ENCODE measurements at regions not wholly inside any gene's neighbourhood (a gene's known extent, or its start where the extent isn't known, plus 50 kb on each side); places are given as distances from the start of the nearest gene placed in this dataset.
"Not testable (repeated sequence)": the region's sequence is repeated elsewhere in the genome, so short reads cannot be mapped to it uniquely, and the experiment has no call there.

DNA sequence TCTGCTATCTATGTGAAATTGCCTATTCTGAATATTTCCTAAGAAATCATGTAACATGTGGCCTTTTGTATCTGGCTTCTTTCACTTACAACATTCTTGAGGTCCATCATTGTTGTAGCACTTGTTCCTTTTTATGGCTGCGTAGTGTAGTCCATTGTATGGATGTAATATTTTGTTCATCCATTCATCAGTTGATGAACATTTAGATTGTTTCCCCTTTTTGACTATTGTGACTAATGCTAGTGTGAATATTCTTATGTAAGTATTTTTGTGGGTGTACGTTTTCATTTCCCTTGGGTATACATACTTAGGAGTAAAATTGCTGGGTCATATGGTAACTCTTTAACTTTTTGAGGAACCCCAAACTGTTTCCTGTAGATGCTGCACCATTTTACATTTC, 134.6 kb downstream of the FOXD4L6 start:
- DNase-seq (ENCODE audit: extremely low spot score); intact Hi-C loops (cut with DNase I); H3K9me3 ChIP-seq; H3K27me3 ChIP-seq; H3K27ac ChIP-seq (replicated peaks in 1 of 4): not testable (repeated sequence)
- WGBS: 66% methylated on average over 2 of the region's 2 CpGs
- Histone ChIP-seq H3K4me3 (peak overlapping the region in 1 of 4 donors; percentile 91), H3K36me3 (peaks cover 0 to 25% (median 3%) of the 10 kb centered on the region in 4 donors), H3K4me1 (peaks cover 18 to 60% (median 54%) of the 10 kb centered on the region in 4 donors)

DNA sequence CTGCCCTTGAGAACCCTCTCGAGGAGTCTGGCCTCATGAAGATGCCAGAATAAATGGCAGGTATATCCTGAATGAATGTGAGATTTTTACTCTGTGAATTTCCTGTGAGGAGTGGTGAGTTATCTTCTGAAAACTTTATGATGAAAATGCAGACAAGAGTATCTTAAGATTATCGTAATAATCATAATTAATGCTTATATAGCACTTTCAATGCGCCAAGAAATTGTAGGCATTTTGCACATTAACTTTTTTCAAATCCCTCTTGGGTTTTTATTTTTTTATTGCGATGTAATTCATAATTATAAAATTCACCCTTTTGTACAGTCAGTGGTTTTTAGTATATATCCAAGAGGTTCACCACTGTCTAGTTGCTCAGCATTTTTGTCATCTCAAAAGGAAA, 135.1 kb downstream of the FOXD4L6 start:
- H3K9me3 ChIP-seq: not testable (repeated sequence)

DNA sequence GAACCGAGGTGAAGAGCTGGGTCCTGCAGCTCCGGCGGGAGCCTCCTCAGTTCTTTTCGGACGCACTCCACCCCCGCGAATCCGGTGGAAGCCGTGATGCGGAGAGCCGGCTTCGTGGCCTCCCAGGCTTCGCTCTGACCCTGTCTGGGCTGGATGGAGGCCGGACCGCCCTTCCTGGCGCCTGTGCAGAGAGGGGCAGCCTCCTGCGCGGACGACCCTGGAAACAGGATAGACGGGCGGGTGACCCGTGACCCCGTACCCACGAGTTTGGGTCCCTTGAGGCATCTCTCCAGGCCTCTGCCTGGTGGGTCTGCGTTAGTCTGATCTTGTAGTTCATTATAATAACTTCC, 136.0 kb downstream of the FOXD4L6 start:
- peak; percentile 93 for DNase-seq (ENCODE audit: extremely low spot score)
- Histone ChIP-seq H3K27ac (replicated peaks in 1 of 4) (peak overlapping the region; percentile 93 to 98 (median 96)), H3K4me3 (peak overlapping the region; percentile 68 to 94 (median 92)), H3K36me3 (peaks cover 0 to 25% (median 2%) of the 10 kb centered on the region in 4 donors), H3K4me1 (peaks cover 18 to 56% (median 48%) of the 10 kb centered on the region in 4 donors)
- WGBS: 18% methylated on average over 25 of the region's 25 CpGs
- H3K9me3 ChIP-seq; intact Hi-C loops (cut with DNase I); H3K27me3 ChIP-seq: not testable (repeated sequence)

More for the DNA sequence above, 135.1 kb downstream of the FOXD4L6 start:
- H3K36me3 ChIP-seq: peaks cover 0 to 24% (median 3%) of the 10 kb centered on the region in 4 donors
- H3K4me1 ChIP-seq: peaks cover 18 to 60% (median 54%) of the 10 kb centered on the region in 4 donors
- H3K27me3 ChIP-seq; intact Hi-C loops (cut with DNase I); DNase-seq (ENCODE audit: extremely low spot score); H3K27ac ChIP-seq (replicated peaks in 1 of 4): not testable (repeated sequence)
- H3K4me3 ChIP-seq: peak overlapping the region; percentile 68 to 94 (median 92)
- WGBS: 80% methylated on average over 4 of the region's 4 CpGs

DNA sequence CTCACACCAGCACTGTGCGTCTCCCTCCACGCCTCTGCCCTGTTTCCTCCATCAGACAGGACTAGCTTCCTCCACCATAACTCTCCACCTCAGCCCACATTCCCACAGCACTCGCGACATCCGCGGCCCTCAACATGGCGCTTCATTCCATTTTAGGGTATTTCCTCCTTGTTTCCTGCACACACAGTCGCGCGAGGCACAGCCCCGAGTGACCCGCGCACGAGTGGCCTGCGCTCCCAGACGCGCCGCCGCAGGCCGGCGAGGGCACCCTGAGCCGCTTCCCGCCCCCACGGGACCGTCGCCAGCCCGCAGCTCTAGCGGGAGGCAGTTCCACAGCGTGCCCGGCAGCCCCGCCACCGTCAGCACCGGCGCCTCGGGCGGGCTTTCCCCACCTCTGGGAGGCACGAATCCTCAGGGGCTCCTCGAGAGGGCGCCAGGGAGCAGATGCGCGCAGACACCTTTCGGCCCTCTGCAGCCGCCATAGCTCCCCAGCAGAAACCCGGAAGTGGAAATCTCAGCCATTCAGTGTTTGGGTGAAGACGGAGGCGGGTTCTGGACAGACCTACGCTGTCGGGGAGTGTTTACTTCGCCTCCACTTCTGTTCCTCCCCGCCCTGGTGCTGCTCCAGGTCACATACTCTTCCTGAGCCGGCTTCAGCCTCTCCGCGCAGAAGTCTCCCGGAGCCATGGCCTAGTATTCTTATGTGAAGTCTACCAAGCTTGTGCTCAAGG, 136.6 kb downstream of the FOXD4L6 start:
- peaks cover 17 to 52% (median 44%) of the 10 kb centered on the region in 4 donors for H3K4me1 ChIP-seq
- DNase-seq (ENCODE audit: extremely low spot score): peak; percentile 99
- TF ChIP-seq, protein P1, sequence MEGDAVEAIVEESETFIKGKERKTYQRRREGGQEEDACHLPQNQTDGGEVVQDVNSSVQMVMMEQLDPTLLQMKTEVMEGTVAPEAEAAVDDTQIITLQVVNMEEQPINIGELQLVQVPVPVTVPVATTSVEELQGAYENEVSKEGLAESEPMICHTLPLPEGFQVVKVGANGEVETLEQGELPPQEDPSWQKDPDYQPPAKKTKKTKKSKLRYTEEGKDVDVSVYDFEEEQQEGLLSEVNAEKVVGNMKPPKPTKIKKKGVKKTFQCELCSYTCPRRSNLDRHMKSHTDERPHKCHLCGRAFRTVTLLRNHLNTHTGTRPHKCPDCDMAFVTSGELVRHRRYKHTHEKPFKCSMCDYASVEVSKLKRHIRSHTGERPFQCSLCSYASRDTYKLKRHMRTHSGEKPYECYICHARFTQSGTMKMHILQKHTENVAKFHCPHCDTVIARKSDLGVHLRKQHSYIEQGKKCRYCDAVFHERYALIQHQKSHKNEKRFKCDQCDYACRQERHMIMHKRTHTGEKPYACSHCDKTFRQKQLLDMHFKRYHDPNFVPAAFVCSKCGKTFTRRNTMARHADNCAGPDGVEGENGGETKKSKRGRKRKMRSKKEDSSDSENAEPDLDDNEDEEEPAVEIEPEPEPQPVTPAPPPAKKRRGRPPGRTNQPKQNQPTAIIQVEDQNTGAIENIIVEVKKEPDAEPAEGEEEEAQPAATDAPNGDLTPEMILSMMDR (IDR thresholded peaks at IDR 0.05): peak; percentile 75 to 98 (median 87)
- TF ChIP-seq POLR2A (IDR thresholded peaks at IDR 0.05; ENCODE audit: low read depth) (peak; percentile 4), POLR2AphosphoS5 (IDR thresholded peaks at IDR 0.05) (peak; percentile 83 to 85)
- H3K27ac ChIP-seq (replicated peaks in 1 of 4): peak overlapping the region; percentile 93 to 98 (median 96)
- H3K9me3 ChIP-seq; H3K27me3 ChIP-seq; intact Hi-C loops (cut with DNase I): not testable (repeated sequence)
- H3K4me3 ChIP-seq: peak overlapping the region; percentile 68 to 94 (median 92)
- 11% methylated on average over 48 of the region's 54 CpGs for WGBS
- H3K36me3 ChIP-seq: peaks cover 0 to 21% (median 2%) of the 10 kb centered on the region in 4 donors

DNA sequence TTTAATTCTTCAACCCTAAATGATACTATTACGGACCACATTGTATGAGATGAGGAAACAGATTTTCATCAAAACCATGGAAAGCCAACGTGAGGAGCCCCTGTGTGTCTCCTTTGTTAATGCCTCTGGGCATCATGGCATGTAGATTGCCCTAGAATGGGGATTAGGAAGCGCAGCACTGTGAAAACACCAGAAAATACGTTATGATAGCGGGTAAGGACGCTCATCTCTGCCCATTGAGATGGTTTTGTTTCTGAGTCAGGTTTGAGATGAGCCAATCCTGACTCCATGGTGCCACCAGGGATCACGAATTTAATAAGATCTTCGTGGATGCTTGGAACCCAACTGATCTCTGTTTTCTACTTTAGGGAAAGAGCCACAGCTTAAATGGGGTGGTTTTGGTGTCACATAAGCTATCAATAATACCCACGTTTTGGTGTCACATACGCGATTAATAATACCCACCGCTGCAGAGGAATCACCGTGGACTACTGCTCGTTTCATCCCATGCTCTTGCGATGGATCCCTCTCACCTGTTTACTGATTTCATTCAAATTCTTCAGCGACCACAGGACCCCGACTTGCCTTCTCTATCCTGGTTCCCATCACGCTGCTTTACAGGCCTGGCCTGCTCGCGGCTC, 137.3 kb downstream of the FOXD4L6 start:
- Histone ChIP-seq H3K27ac (replicated peaks in 1 of 4) (peak overlapping the region; percentile 93 to 98 (median 96)), H3K4me3 (peak overlapping the region; percentile 68 to 94 (median 92)), H3K4me1 (peaks cover 15 to 47% (median 40%) of the 10 kb centered on the region in 4 donors), H3K36me3 (peaks cover 0 to 17% (median 2%) of the 10 kb centered on the region in 4 donors)
- intact Hi-C loops (cut with DNase I); DNase-seq (ENCODE audit: extremely low spot score); H3K27me3 ChIP-seq; H3K9me3 ChIP-seq: not testable (repeated sequence)
- WGBS: 54% methylated on average over 20 of the region's 20 CpGs

DNA sequence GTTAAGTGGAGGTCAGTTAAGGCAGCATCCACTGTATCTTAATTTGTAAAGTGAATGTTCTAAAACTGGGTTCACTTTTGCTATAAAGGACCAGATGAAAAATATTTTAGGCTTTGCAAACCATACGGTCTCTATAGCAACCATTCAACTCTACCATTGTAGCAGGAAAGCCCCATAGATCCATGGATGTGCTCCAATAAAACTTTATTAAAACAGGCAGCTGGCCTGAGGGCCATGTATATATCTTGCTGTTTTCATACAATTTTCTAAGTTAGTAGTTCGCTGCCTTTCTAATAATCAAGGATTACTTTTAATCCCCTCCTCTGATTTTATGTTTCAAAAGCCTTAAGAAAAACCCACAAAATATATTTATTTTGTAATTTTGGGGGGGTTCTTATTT, 142.1 kb downstream of the FOXD4L6 start:
- WGBS: 89% methylated on average over 2 of the region's 2 CpGs
- H3K27ac ChIP-seq (replicated peaks in 1 of 4); H3K27me3 ChIP-seq; H3K9me3 ChIP-seq; intact Hi-C loops (cut with DNase I); DNase-seq (ENCODE audit: extremely low spot score); H3K4me3 ChIP-seq: not testable (repeated sequence)
- Histone ChIP-seq H3K4me1 (peaks cover 7 to 13% (median 9%) of the 10 kb centered on the region in 4 donors), H3K36me3 (peaks cover 0 to 10% (median 0%) of the 10 kb centered on the region in 4 donors)

DNA sequence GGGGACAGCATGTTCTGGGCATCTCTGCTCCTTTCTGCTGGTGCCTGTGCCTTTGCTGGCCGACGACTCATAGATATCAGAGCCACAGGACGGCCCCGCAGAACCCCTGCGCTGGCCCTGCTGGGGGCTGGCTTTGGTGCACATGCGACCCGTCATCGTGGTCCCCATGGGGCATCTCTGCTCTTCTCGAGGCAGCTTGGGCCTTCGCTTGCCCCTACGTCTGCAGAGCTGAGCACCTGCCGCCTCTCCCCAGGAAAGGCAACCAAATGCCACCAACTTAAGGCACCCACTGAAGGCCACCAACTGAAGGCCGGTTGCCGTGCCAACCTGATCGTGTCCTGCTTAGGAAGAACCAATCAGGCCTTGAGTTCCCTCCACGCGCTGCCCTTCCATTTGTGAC, 153.1 kb downstream of the FOXD4L6 start:
- intact Hi-C loops (cut with DNase I); H3K4me3 ChIP-seq; DNase-seq (ENCODE audit: extremely low spot score); H3K36me3 ChIP-seq; H3K9me3 ChIP-seq; H3K4me1 ChIP-seq; H3K27ac ChIP-seq (replicated peaks in 1 of 4); H3K27me3 ChIP-seq: not testable (repeated sequence)
- whole genome bisulfite sequencing: 93% methylated on average over 13 of the region's 17 CpGs

DNA sequence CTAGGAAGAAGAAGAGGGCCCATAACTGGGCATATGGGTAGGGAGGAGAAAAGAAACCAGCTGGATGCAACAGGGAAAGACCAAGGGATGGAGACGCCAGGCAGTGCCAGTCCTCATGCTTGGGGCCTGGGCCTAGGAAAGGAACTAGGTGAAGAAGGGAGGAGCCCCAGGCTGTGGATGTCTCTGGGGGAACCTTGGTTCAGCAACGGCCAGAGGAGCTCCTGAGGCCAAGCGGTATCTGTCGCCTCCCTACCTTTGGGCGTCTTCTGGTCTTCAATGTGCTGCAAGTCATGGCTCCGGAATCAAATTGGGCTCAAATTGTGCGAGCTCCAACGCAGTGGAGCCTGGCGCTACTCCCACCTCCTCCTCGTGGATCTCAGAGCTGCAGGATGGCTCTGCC, 153.6 kb downstream of the FOXD4L6 start:
- H3K4me3 ChIP-seq; H3K27ac ChIP-seq (replicated peaks in 1 of 4); H3K4me1 ChIP-seq: not testable (repeated sequence)

DNA sequence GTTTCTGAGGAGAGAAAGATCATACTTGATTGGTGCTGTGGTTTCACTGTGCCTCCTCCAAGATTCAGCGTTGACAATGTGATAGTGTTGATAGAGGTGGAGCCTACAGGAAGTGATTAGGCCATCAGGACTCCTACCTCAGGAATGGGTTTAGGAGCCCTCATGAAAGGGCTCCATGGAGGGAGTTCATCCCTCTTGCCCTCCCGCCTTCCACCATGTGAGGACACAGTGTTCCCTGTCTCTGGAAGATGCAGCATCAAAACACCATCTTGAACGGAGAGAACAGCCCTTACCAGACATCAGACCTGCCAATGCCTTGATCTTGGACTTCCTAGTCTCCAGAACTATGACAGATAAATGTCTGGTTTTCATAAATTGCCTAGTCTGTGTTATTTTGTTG, 156.7 kb downstream of the FOXD4L6 start:
- H3K9me3 ChIP-seq; intact Hi-C loops (cut with DNase I): not testable (repeated sequence)
- WGBS: 77% methylated on average over 3 of the region's 3 CpGs

More for the DNA sequence above, 153.6 kb downstream of the FOXD4L6 start:
- 93% methylated on average over 10 of the region's 10 CpGs for WGBS
- H3K27me3 ChIP-seq; H3K9me3 ChIP-seq; DNase-seq (ENCODE audit: extremely low spot score); intact Hi-C loops (cut with DNase I); H3K36me3 ChIP-seq: not testable (repeated sequence)

More for the DNA sequence above, 156.7 kb downstream of the FOXD4L6 start:
- H3K27ac ChIP-seq (replicated peaks in 1 of 4); H3K4me3 ChIP-seq; DNase-seq (ENCODE audit: extremely low spot score); H3K27me3 ChIP-seq; H3K4me1 ChIP-seq; H3K36me3 ChIP-seq: not testable (repeated sequence)

Data from esophagus muscularis mucosa (tissue), 4 donors.